GM23338 (cell line): ENCODE measurements at regions not wholly inside any gene's neighbourhood (a gene's known extent, or its start where the extent isn't known, plus 50 kb on each side); places are given as distances from the start of the nearest gene placed in this dataset.

Experiments used
- ATAC-seq: fragments of 200-7000 bp; cut with Tn5 transposase; 3 replicates; pipeline ENCODE4 v1.9.1; 2020
- DNase-seq: peaks from one replicate; pipeline ENCODE4 v3.0.0-alpha.2; 2015; ENCODE audit warnings: low spot score
- H2AFZ ChIP-seq: fragments of 200-600 bp; sonication (generic); 2 replicates; pipeline ENCODE4 v1.8.0; 2016; ENCODE audit warnings: antibody characterized with exemption, mild to moderate bottlenecking, moderate library complexity
- H3F3A ChIP-seq: fragments of 200-600 bp; sonication (generic); replicated peaks from 2 replicates; pipeline ENCODE4 v1.8.0; 2017; ENCODE audit warnings: antibody characterized with exemption, mixed run types, low read depth
- H3K27ac ChIP-seq: fragments of 200-600 bp; sonication (generic); 2 replicates; pipeline ENCODE4 v1.6.1; 2016; ENCODE audit warnings: low read depth
- H3K27me3 ChIP-seq: fragments of 200-600 bp; sonication (generic); 2 replicates; pipeline ENCODE4 v1.8.0; 2016; ENCODE audit warnings: mild to moderate bottlenecking, mixed run types, moderate library complexity; ENCODE audit not compliant: insufficient read depth
- H3K36me3 ChIP-seq: fragments of 200-600 bp; sonication (generic); 2 replicates; pipeline ENCODE4 v1.8.0; 2016; ENCODE audit warnings: mild to moderate bottlenecking; ENCODE audit not compliant: insufficient read depth
- H3K4me1 ChIP-seq: fragments of 200-600 bp; sonication (generic); 2 replicates; pipeline ENCODE4 v1.8.0; 2016; ENCODE audit warnings: mild to moderate bottlenecking, moderate library complexity; ENCODE audit not compliant: insufficient read depth
- H3K4me2 ChIP-seq: fragments of 200-600 bp; sonication (generic); 2 replicates; pipeline ENCODE4 v1.7.1; 2017; ENCODE audit warnings: mixed run types
- H3K4me3 ChIP-seq: fragments of 200-600 bp; sonication (generic); 2 replicates; pipeline ENCODE4 v1.6.1; 2016; ENCODE audit warnings: mixed run types
- H3K79me2 ChIP-seq: fragments of 200-600 bp; sonication (generic); replicated peaks from 2 replicates; pipeline ENCODE4 v1.8.0; 2017; ENCODE audit warnings: mild to moderate bottlenecking; ENCODE audit not compliant: insufficient read depth
- H3K9me2 ChIP-seq: fragments of 200-600 bp; sonication (generic); 2 replicates; pipeline ENCODE4 v1.8.0; 2017; ENCODE audit not compliant: insufficient read depth
- H4K20me1 ChIP-seq: fragments of 200-600 bp; sonication (generic); replicated peaks from 2 replicates; pipeline ENCODE4 v1.8.0; 2017; ENCODE audit warnings: mild to moderate bottlenecking; ENCODE audit not compliant: insufficient read depth
- H3K27ac Mint-ChIP-seq: 2 replicates; pipeline ENCODE4 v1.8.0; 2020; ENCODE audit warnings: inconsistent platforms, mild to moderate bottlenecking, moderate library complexity, mixed read lengths
- H3K27me3 Mint-ChIP-seq: 3 replicates; pipeline ENCODE4 v1.8.0; 2022; ENCODE audit warnings: low read depth, mild to moderate bottlenecking, moderate library complexity, mixed read lengths, inconsistent platforms; ENCODE audit not compliant: insufficient read depth, poor library complexity
- H3K36me3 Mint-ChIP-seq: 3 replicates; pipeline ENCODE4 v1.8.0; 2021; ENCODE audit warnings: low read depth, mild to moderate bottlenecking, inconsistent platforms, moderate library complexity, mixed read lengths
- H3K4me1 Mint-ChIP-seq: 3 replicates; pipeline ENCODE4 v1.8.0; 2020; ENCODE audit warnings: mild to moderate bottlenecking, inconsistent platforms, mixed read lengths
- H3K4me3 Mint-ChIP-seq: 3 replicates; pipeline ENCODE4 v1.8.0; 2021; ENCODE audit warnings: moderate library complexity, mild to moderate bottlenecking, inconsistent platforms, mixed read lengths
- H3K9me3 Mint-ChIP-seq: 3 replicates; pipeline ENCODE4 v1.8.0; 2020; ENCODE audit warnings: moderate library complexity, mild to moderate bottlenecking, inconsistent platforms, mixed read lengths
- CREB1 ChIP-seq: fragments of 250-450 bp; sonication (Bioruptor Pico); IDR thresholded peaks from 2 replicates; pipeline ENCODE4 v1.5.0; 2020; ENCODE audit warnings: low read depth, mild to moderate bottlenecking, moderate library complexity
- ETS1 ChIP-seq: IDR thresholded peaks from 2 replicates; pipeline ENCODE4 v1.6.1; 2016; ENCODE audit warnings: antibody characterized with exemption
- EZH2 ChIP-seq: fragments of 200-600 bp; sonication (generic); IDR thresholded peaks from one replicate; pipeline ENCODE4 v1.8.0; 2017; ENCODE audit warnings: antibody characterized with exemption, mild to moderate bottlenecking, low read depth; ENCODE audit not compliant: unreplicated experiment
- EZH2phosphoT487 ChIP-seq: fragments of 200-600 bp; sonication (generic); IDR thresholded peaks from one replicate; pipeline ENCODE4 v1.8.1; 2018; ENCODE audit warnings: antibody characterized with exemption; ENCODE audit not compliant: unreplicated experiment
- JUNB ChIP-seq: IDR thresholded peaks from one replicate; pipeline ENCODE4 v1.6.1; 2016; ENCODE audit warnings: antibody characterized with exemption; ENCODE audit not compliant: unreplicated experiment
- NANOG ChIP-seq: IDR thresholded peaks from 2 replicates; pipeline ENCODE4 v1.6.1; 2016; ENCODE audit warnings: antibody characterized with exemption, borderline replicate concordance
- POLR2AphosphoS5 ChIP-seq: IDR thresholded peaks from 2 replicates; pipeline ENCODE4 v1.6.1; 2016; ENCODE audit warnings: antibody characterized with exemption, low read depth
- REST ChIP-seq: IDR thresholded peaks from one replicate; pipeline ENCODE4 v1.6.1; 2018; ENCODE audit warnings: antibody characterized with exemption; ENCODE audit not compliant: unreplicated experiment
- STAT1 ChIP-seq: IDR thresholded peaks from one replicate; pipeline ENCODE4 v1.6.1; 2016; ENCODE audit warnings: antibody characterized with exemption; ENCODE audit not compliant: unreplicated experiment
- ZNF114 ChIP-seq: fragments of 250-450 bp; sonication (Bioruptor Pico); IDR thresholded peaks from 2 replicates; pipeline ENCODE4 v1.5.0; 2020; ENCODE audit warnings: mild to moderate bottlenecking, moderate library complexity
- ZNF331 ChIP-seq: fragments of 250-450 bp; sonication (Bioruptor Pico); IDR thresholded peaks from 2 replicates; pipeline ENCODE4 v1.5.0; 2020; ENCODE audit warnings: low read depth, mild to moderate bottlenecking, moderate library complexity
- TF ChIP-seq, protein P1 (sequence below): fragments of 250-450 bp; sonication (Bioruptor Pico); IDR thresholded peaks from 2 replicates; pipeline ENCODE4 v1.5.0; 2020; ENCODE audit warnings: mild to moderate bottlenecking, moderate library complexity
- TF ChIP-seq, protein P2 (sequence below), 2 experiments: fragments of 200-600 bp in 1 of 2; sonication (generic) in 1 of 2; conservative IDR thresholded peaks; 2 replicates each; pipeline versions ENCODE4 v1.5.1 to v1.6.1; 2016 to 2017; ENCODE audit warnings: antibody characterized with exemption in 2 of 2, low read depth in 2 of 2, mild to moderate bottlenecking in 2 of 2, moderate library complexity in 1 of 2

- no peak overlapping the region for H3K27ac ChIP-seq
- H2AFZ ChIP-seq, result no peak overlapping the region
- no peak overlapping the region for H3K4me3 Mint-ChIP-seq
- peaks cover 11% of the 10 kb centered on the region for H3K4me1 Mint-ChIP-seq
- no peak for DNase-seq
- no peak for TF ChIP-seq REST
- TF ChIP-seq ZNF114, result no peak
- no peak for TF ChIP-seq ETS1
- no peak for TF ChIP-seq POLR2AphosphoS5
- TF ChIP-seq STAT1, result no peak
- TF ChIP-seq, protein P1, sequence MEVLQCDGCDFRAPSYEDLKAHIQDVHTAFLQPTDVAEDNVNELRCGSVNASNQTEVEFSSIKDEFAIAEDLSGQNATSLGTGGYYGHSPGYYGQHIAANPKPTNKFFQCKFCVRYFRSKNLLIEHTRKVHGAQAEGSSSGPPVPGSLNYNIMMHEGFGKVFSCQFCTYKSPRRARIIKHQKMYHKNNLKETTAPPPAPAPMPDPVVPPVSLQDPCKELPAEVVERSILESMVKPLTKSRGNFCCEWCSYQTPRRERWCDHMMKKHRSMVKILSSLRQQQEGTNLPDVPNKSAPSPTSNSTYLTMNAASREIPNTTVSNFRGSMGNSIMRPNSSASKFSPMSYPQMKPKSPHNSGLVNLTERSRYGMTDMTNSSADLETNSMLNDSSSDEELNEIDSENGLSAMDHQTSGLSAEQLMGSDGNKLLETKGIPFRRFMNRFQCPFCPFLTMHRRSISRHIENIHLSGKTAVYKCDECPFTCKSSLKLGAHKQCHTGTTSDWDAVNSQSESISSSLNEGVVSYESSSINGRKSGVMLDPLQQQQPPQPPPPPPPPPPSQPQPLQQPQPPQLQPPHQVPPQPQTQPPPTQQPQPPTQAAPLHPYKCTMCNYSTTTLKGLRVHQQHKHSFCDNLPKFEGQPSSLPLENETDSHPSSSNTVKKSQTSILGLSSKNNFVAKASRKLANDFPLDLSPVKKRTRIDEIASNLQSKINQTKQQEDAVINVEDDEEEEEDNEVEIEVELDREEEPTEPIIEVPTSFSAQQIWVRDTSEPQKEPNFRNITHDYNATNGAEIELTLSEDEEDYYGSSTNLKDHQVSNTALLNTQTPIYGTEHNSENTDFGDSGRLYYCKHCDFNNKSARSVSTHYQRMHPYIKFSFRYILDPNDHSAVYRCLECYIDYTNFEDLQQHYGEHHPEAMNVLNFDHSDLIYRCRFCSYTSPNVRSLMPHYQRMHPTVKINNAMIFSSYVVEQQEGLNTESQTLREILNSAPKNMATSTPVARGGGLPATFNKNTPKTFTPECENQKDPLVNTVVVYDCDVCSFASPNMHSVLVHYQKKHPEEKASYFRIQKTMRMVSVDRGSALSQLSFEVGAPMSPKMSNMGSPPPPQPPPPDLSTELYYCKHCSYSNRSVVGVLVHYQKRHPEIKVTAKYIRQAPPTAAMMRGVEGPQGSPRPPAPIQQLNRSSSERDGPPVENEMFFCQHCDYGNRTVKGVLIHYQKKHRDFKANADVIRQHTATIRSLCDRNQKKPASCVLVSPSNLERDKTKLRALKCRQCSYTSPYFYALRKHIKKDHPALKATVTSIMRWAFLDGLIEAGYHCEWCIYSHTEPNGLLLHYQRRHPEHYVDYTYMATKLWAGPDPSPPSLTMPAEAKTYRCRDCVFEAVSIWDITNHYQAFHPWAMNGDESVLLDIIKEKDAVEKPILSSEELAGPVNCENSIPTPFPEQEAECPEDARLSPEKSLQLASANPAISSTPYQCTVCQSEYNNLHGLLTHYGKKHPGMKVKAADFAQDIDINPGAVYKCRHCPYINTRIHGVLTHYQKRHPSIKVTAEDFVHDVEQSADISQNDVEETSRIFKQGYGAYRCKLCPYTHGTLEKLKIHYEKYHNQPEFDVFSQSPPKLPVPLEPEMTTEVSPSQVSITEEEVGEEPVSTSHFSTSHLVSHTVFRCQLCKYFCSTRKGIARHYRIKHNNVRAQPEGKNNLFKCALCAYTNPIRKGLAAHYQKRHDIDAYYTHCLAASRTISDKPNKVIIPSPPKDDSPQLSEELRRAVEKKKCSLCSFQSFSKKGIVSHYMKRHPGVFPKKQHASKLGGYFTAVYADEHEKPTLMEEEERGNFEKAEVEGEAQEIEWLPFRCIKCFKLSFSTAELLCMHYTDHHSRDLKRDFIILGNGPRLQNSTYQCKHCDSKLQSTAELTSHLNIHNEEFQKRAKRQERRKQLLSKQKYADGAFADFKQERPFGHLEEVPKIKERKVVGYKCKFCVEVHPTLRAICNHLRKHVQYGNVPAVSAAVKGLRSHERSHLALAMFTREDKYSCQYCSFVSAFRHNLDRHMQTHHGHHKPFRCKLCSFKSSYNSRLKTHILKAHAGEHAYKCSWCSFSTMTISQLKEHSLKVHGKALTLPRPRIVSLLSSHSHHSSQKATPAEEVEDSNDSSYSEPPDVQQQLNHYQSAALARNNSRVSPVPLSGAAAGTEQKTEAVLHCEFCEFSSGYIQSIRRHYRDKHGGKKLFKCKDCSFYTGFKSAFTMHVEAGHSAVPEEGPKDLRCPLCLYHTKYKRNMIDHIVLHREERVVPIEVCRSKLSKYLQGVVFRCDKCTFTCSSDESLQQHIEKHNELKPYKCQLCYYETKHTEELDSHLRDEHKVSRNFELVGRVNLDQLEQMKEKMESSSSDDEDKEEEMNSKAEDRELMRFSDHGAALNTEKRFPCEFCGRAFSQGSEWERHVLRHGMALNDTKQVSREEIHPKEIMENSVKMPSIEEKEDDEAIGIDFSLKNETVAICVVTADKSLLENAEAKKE (CRISPR knock-in tag), result no peak
- TF ChIP-seq JUNB, result no peak
- TF ChIP-seq NANOG, result no peak
- no peak for TF ChIP-seq CREB1 (CRISPR knock-in tag)
- TF ChIP-seq, protein P2, sequence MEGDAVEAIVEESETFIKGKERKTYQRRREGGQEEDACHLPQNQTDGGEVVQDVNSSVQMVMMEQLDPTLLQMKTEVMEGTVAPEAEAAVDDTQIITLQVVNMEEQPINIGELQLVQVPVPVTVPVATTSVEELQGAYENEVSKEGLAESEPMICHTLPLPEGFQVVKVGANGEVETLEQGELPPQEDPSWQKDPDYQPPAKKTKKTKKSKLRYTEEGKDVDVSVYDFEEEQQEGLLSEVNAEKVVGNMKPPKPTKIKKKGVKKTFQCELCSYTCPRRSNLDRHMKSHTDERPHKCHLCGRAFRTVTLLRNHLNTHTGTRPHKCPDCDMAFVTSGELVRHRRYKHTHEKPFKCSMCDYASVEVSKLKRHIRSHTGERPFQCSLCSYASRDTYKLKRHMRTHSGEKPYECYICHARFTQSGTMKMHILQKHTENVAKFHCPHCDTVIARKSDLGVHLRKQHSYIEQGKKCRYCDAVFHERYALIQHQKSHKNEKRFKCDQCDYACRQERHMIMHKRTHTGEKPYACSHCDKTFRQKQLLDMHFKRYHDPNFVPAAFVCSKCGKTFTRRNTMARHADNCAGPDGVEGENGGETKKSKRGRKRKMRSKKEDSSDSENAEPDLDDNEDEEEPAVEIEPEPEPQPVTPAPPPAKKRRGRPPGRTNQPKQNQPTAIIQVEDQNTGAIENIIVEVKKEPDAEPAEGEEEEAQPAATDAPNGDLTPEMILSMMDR (conservative IDR thresholded peaks at IDR 0.05; ENCODE audit: low read depth in 2 of 2), result no peak
- no peak for TF ChIP-seq EZH2phosphoT487
- TF ChIP-seq EZH2, result no peak
- no peak for TF ChIP-seq ZNF331 (CRISPR knock-in tag)
- H3F3A ChIP-seq, result no peaks in the 10 kb centered on the region
- no peak for ATAC-seq
- H3K9me2 ChIP-seq, result no peaks in the 10 kb centered on the region; the same call in 1 of the 2 replicates
- no peaks in the 10 kb centered on the region; the same call in 2 of the 3 replicates for H3K36me3 Mint-ChIP-seq
- H3K79me2 ChIP-seq, result no peaks in the 10 kb centered on the region
- H3K9me3 Mint-ChIP-seq, result no peaks in the 10 kb centered on the region
- no peaks in the 10 kb centered on the region for H4K20me1 ChIP-seq
- no peak overlapping the region for H3K27ac Mint-ChIP-seq
- no peaks in the 10 kb centered on the region for H3K27me3 ChIP-seq
- H3K4me1 ChIP-seq, result peaks cover 12% of the 10 kb centered on the region
- no peaks in the 10 kb centered on the region for H3K36me3 ChIP-seq
- no peak overlapping the region for H3K4me3 ChIP-seq
- H3K27me3 Mint-ChIP-seq, result peaks cover 4% of the 10 kb centered on the region
- no peak overlapping the region for H3K4me2 ChIP-seq
Observed at GRCh38 chr2:129178356-129178755, 801.1 kb upstream of the RAB6C start.
